A549 (cell line): ENCODE measurements at regions not wholly inside any gene's neighbourhood (a gene's known extent, or its start where the extent isn't known, plus 50 kb on each side); places are given as distances from the start of the nearest gene placed in this dataset.
A peak's percentile ranks its signal among the peaks of the same experiment; 100 is the strongest.

Experiments
- ATAC-seq, 2 experiments: fragments of 200-7000 bp in 1 of 2; fragments of >200 bp in 1 of 2; cut with Nextera tagmentation in 1 of 2; cut with Tn5 transposase in 1 of 2; 3 replicates each; pipeline versions ENCODE4 v1.8.0 to v1.9.1; 2018 to 2020; ENCODE audit warnings: mild to moderate bottlenecking in 1 of 2, moderate library complexity in 1 of 2
- CTCF ChIA-PET: fragments of 300-600 bp; sonication (Branson Sonifier 250); formaldehyde crosslinking; extraction: SDS; loops from one replicate; lab custom pipeline; 2021; ENCODE audit warnings: antibody characterized with exemption, inconsistent platforms; lab: Yijun Ruan, JAX
- POLR2A ChIA-PET: fragments of 350-600 bp; formaldehyde crosslinking; extraction: SDS; loops from one replicate; lab custom pipeline; 2021; ENCODE audit warnings: antibody characterized with exemption, inconsistent platforms; lab: Yijun Ruan, JAX
- DNase-seq, 2 experiments: peaks; one replicate each; pipeline versions ENCODE4 v3.0.0 to v3.0.0-alpha.2; 2011 to 2016; ENCODE audit warnings: low read depth in 1 of 2, low spot score in 1 of 2
- FAIRE-seq: peaks from 2 replicates; lab custom pipeline; 2011; peaks lifted over from hg19 to GRCh38; lab: Jason Lieb, UNC
- H3K27ac ChIP-seq, 2 experiments: fragments of >200 bp; sonication (Bioruptor Twin); formaldehyde crosslinking; 3 replicates each; pipeline ENCODE4 v1.5.1; 2016 to 2017
- H3K4me1 ChIP-seq: fragments of >200 bp; sonication (Bioruptor Twin); formaldehyde crosslinking; 3 replicates; pipeline ENCODE4 v1.6.1; 2016
- H3K4me2 ChIP-seq: fragments of >200 bp; sonication (Bioruptor Twin); formaldehyde crosslinking; 3 replicates; pipeline ENCODE4 v1.6.1; 2016
- H3K4me3 ChIP-seq: fragments of >200 bp; sonication (Bioruptor Twin); formaldehyde crosslinking; 3 replicates; pipeline ENCODE4 v1.5.1; 2016
- H3K9me3 ChIP-seq: fragments of >200 bp; sonication (Bioruptor Twin); formaldehyde crosslinking; 3 replicates; pipeline ENCODE4 v1.6.1; 2016
- BHLHE40 ChIP-seq: IDR thresholded peaks from 2 replicates; pipeline ENCODE4 v1.6.1; 2012; ENCODE audit warnings: low read depth, low read length, inconsistent platforms
- EHF ChIP-seq: fragments of 250-450 bp; sonication (Bioruptor Pico); IDR thresholded peaks from 2 replicates; pipeline ENCODE4 v1.5.0; 2020; ENCODE audit warnings: mild to moderate bottlenecking
- FOSB ChIP-seq: fragments of 250-450 bp; sonication (Bioruptor Pico); IDR thresholded peaks from 2 replicates; pipeline ENCODE4 v1.5.0; 2020; ENCODE audit warnings: mild to moderate bottlenecking, moderate library complexity
- FOSL2 ChIP-seq, 2 experiments: fragments of 450-650 bp in 1 of 2; fragments of >200 bp in 1 of 2; sonication (Bioruptor Twin) in 1 of 2; formaldehyde crosslinking; IDR thresholded peaks; 2 replicates each; pipeline versions ENCODE4 v1.5.0 to v1.6.1; 2016 to 2020; ENCODE audit warnings: mild to moderate bottlenecking in 1 of 2, moderate library complexity in 1 of 2
- FOXS1 ChIP-seq: fragments of 250-450 bp; sonication (Bioruptor Pico); IDR thresholded peaks from 2 replicates; pipeline ENCODE4 v1.5.0; 2020; ENCODE audit warnings: mild to moderate bottlenecking, moderate library complexity
- GATA3 ChIP-seq: IDR thresholded peaks from 2 replicates; pipeline ENCODE4 v1.6.1; 2012; ENCODE audit warnings: borderline replicate concordance
- HDAC2 ChIP-seq: fragments of 200-600 bp; sonication (generic); IDR thresholded peaks from 2 replicates; pipeline ENCODE4 v1.6.1; 2016
- HEYL ChIP-seq: fragments of 250-450 bp; sonication (Bioruptor Pico); IDR thresholded peaks from 2 replicates; pipeline ENCODE4 v1.8.0; 2021; ENCODE audit warnings: mild to moderate bottlenecking, moderate library complexity
- KDM1A ChIP-seq: fragments of 200-600 bp; sonication (generic); IDR thresholded peaks from 2 replicates; pipeline ENCODE4 v1.6.1; 2016; ENCODE audit warnings: low read depth, mild to moderate bottlenecking
- KDM5A ChIP-seq: fragments of 200-600 bp; sonication (generic); IDR thresholded peaks from 2 replicates; pipeline ENCODE4 v1.6.1; 2016; ENCODE audit warnings: antibody characterized with exemption, mild to moderate bottlenecking
- NFE2L2 ChIP-seq: fragments of 150-350 bp; conservative IDR thresholded peaks from 2 replicates; pipeline ENCODE4 v1.6.1; 2014; ENCODE audit warnings: low read length
- POLR2AphosphoS2 ChIP-seq: conservative IDR thresholded peaks from 2 replicates; pipeline ENCODE4 v1.6.1; 2012; ENCODE audit warnings: low read length, improper control_type of control experiment, inconsistent platforms
- RAD21 ChIP-seq, 2 experiments: fragments of >200 bp in 1 of 2; sonication (Bioruptor Twin) in 1 of 2; formaldehyde crosslinking in 1 of 2; IDR thresholded peaks in 1 of 2; conservative IDR thresholded peaks in 1 of 2; 2 replicates in 1 of 2; 3 replicates in 1 of 2; pipeline ENCODE4 v1.6.1; 2012 to 2018; ENCODE audit warnings: inconsistent platforms in 1 of 2
- RCOR1 ChIP-seq: fragments of 150-350 bp; IDR thresholded peaks from 2 replicates; pipeline ENCODE4 v1.6.1; 2014; ENCODE audit warnings: antibody characterized with exemption, low read length, low read depth
- SMC3 ChIP-seq: fragments of >200 bp; sonication (Bioruptor Twin); formaldehyde crosslinking; IDR thresholded peaks from 3 replicates; pipeline ENCODE4 v1.6.1; 2018; ENCODE audit warnings: inconsistent platforms
- TFCP2L1 ChIP-seq: fragments of 250-450 bp; sonication (Bioruptor Pico); IDR thresholded peaks from 2 replicates; pipeline ENCODE4 v1.5.0; 2021; ENCODE audit warnings: mild to moderate bottlenecking
- TP53 ChIP-seq: fragments of 250-450 bp; sonication (Bioruptor Pico); IDR thresholded peaks from 2 replicates; pipeline ENCODE4 v1.5.0; 2021; ENCODE audit warnings: mild to moderate bottlenecking, moderate library complexity
- ZSCAN20 ChIP-seq: fragments of 250-450 bp; sonication (Bioruptor Pico); IDR thresholded peaks from 2 replicates; pipeline ENCODE4 v1.8.0; 2022; ENCODE audit warnings: mild to moderate bottlenecking, moderate library complexity
- WGBS: methylation state at CpG from one replicate; pipeline ENCODE4 v1.1.6; 2017; ENCODE audit errors: missing lambda C conversion rate; 5-methylcytosine and 5-hydroxymethylcytosine counted together
- TF ChIP-seq, protein P1 (sequence below): fragments of 450-650 bp; IDR thresholded peaks from 2 replicates; pipeline ENCODE4 v1.6.1; 2014; ENCODE audit warnings: antibody characterized with exemption
- TF ChIP-seq, protein P2 (sequence below): fragments of 250-450 bp; sonication (Bioruptor Pico); IDR thresholded peaks from 2 replicates; pipeline ENCODE4 v1.5.0; 2021; ENCODE audit warnings: mild to moderate bottlenecking, moderate library complexity, borderline replicate concordance
- TF ChIP-seq, protein P3 (sequence below): fragments of 200-600 bp; sonication (generic); IDR thresholded peaks from 2 replicates; pipeline ENCODE4 v1.6.1; 2016; ENCODE audit warnings: antibody characterized with exemption, mild to moderate bottlenecking, moderate library complexity
- TF ChIP-seq, protein P4 (sequence below): IDR thresholded peaks from 2 replicates; pipeline ENCODE4 v1.6.1; 2012; ENCODE audit warnings: low read depth, borderline replicate concordance
- TF ChIP-seq, protein P5 (sequence below): fragments of 250-450 bp; sonication (Bioruptor Pico); IDR thresholded peaks from 2 replicates; pipeline ENCODE4 v1.5.0; 2020; ENCODE audit warnings: low read depth, mild to moderate bottlenecking, moderate library complexity
- TF ChIP-seq, protein P6 (sequence below): fragments of 150-350 bp; IDR thresholded peaks from 2 replicates; pipeline ENCODE4 v1.6.1; 2014; ENCODE audit warnings: low read depth, mild to moderate bottlenecking, low read length

DNA sequence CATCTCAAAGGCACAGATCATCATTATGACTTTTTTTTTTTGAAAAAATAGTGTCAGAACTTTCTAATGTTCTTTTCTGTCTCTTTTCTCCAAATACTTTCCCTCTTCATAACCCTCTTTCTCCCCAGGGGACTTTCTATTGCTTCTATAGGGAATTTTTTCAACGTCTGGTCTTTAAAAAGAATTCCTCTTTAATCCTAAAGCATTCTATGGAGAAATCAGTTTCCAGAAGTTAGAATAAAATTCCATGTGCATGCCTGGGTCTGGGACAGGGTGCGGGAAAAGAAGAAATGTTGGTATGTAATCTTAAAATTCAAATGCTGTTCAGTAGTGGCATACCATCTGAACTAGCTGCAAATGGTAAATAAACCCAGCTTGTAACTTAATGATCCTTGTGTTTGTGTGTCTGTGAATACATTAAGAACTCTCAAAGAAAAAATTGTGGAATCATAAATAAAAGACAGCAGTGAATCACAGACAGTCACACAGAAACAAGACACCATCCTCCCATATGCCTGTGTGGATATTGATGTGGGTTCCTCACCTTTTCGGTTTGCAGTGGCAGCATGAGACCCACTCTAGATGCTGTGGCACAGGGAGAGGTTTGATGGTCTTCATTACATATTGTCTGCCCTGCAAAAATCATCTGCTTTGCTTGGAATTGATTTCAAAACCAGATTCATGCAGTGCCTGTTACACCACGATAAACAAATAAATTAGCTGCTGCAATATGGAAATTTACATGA lies 374.7 kb upstream of the NRP1 start:
- Histone ChIP-seq H3K27ac (no peak overlapping the region), H3K4me1 (peaks cover 17% of the 10 kb centered on the region), H3K4me3 (no peak overlapping the region), H3K9me3 (no peaks in the 10 kb centered on the region), H3K4me2 (no peak overlapping the region)
- ChIA-PET POLR2A (no interaction called here), CTCF (interaction anchor here (0.6 to 1.6 kb wide), 2 partner anchors 20 to 93 kb away, joined by 3 read pairs; no protein-coding TSS in a partner anchor)
- WGBS: 73% methylated on average over 4 of the region's 4 CpGs
- no peak for DNase-seq
- TF ChIP-seq, protein P1, sequence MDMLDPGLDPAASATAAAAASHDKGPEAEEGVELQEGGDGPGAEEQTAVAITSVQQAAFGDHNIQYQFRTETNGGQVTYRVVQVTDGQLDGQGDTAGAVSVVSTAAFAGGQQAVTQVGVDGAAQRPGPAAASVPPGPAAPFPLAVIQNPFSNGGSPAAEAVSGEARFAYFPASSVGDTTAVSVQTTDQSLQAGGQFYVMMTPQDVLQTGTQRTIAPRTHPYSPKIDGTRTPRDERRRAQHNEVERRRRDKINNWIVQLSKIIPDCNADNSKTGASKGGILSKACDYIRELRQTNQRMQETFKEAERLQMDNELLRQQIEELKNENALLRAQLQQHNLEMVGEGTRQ: no peak
- TF ChIP-seq FOSL2 (IDR thresholded peaks at IDR 0.05) (no peak), FOSL2 (CRISPR knock-in tag; IDR thresholded peaks at IDR 0.05) (no peak), BHLHE40 (no peak), EHF (CRISPR knock-in tag) (no peak), HDAC2 (no peak), POLR2AphosphoS2 (no peak), TFCP2L1 (CRISPR knock-in tag) (no peak), TP53 (no peak), KDM5A (no peak), SMC3 (no peak), RCOR1 (no peak), KDM1A (no peak)
- TF ChIP-seq, protein P2, sequence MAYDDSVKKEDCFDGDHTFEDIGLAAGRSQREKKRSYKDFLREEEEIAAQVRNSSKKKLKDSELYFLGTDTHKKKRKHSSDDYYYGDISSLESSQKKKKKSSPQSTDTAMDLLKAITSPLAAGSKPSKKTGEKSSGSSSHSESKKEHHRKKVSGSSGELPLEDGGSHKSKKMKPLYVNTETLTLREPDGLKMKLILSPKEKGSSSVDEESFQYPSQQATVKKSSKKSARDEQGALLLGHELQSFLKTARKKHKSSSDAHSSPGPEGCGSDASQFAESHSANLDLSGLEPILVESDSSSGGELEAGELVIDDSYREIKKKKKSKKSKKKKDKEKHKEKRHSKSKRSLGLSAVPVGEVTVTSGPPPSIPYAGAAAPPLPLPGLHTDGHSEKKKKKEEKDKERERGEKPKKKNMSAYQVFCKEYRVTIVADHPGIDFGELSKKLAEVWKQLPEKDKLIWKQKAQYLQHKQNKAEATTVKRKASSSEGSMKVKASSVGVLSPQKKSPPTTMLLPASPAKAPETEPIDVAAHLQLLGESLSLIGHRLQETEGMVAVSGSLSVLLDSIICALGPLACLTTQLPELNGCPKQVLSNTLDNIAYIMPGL (CRISPR knock-in tag): no peak
- no peak for FAIRE-seq
- no peak for ATAC-seq

DNA sequence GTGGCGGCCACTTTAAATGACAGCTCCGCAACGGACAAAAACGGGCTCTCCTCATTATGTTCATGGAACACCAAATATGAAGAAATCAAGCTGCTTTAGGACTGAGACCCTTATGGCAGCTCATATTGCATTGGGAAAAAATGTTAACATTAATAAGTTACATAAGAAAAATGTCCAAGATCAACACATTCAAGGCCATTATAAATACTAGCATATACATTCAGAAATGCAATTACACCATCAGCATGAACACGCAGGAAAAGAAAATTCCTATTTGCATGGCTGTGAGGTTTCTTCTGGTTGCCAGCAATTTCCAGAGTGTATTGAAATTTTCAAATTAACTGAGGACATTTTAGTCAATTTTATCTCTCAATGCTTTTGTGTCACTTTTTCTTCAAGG lies 374.1 kb upstream of the NRP1 start:
- no peak overlapping the region for H3K27ac ChIP-seq
- TF ChIP-seq FOXS1 (CRISPR knock-in tag) (no peak), EHF (CRISPR knock-in tag) (no peak), KDM5A (no peak), GATA3 (no peak)
- TF ChIP-seq, protein P3, sequence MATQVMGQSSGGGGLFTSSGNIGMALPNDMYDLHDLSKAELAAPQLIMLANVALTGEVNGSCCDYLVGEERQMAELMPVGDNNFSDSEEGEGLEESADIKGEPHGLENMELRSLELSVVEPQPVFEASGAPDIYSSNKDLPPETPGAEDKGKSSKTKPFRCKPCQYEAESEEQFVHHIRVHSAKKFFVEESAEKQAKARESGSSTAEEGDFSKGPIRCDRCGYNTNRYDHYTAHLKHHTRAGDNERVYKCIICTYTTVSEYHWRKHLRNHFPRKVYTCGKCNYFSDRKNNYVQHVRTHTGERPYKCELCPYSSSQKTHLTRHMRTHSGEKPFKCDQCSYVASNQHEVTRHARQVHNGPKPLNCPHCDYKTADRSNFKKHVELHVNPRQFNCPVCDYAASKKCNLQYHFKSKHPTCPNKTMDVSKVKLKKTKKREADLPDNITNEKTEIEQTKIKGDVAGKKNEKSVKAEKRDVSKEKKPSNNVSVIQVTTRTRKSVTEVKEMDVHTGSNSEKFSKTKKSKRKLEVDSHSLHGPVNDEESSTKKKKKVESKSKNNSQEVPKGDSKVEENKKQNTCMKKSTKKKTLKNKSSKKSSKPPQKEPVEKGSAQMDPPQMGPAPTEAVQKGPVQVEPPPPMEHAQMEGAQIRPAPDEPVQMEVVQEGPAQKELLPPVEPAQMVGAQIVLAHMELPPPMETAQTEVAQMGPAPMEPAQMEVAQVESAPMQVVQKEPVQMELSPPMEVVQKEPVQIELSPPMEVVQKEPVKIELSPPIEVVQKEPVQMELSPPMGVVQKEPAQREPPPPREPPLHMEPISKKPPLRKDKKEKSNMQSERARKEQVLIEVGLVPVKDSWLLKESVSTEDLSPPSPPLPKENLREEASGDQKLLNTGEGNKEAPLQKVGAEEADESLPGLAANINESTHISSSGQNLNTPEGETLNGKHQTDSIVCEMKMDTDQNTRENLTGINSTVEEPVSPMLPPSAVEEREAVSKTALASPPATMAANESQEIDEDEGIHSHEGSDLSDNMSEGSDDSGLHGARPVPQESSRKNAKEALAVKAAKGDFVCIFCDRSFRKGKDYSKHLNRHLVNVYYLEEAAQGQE: no peak
- TF ChIP-seq, all 56 proteins: peak for 0
- WGBS: 89% methylated on average over 5 of the region's 5 CpGs
- FAIRE-seq (no peak), DNase-seq (no peak), ATAC-seq (no peak)
- no peaks in the 10 kb centered on the region for H3K9me3 ChIP-seq
- ChIA-PET POLR2A (no interaction called here), CTCF (interaction anchor here (1.6 kb wide), 1 partner anchor 20 kb away, joined by 3 read pairs; no protein-coding TSS in a partner anchor)
- no peak overlapping the region for H3K4me2 ChIP-seq
- H3K4me3 ChIP-seq: no peak overlapping the region
- H3K4me1 ChIP-seq: peaks cover 23% of the 10 kb centered on the region

DNA sequence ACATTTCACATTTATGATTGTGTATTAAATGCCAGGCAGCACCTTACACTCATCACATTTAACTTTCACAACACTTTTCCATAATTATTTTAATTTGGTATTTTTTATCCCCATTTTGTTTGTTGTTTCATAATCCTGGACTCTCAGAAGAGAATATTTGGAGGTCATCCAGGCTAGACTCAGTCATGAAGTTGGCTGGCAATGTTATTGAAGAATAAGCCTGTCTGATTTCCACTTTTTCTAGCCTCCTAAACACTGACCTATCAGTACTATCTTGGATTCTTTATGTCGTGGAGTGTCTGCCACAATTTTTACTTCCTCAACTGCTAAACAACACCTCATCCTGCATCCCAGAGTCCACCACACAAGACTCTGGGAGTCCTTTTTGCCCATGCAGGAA lies 372.3 kb upstream of the NRP1 start:
- H3K4me1 ChIP-seq: peaks cover 24% of the 10 kb centered on the region
- POLR2A ChIA-PET: no interaction called here
- H3K4me3 ChIP-seq: no peak overlapping the region
- FAIRE-seq (no peak), DNase-seq (peak in 1 of 2 experiments; percentile 13), ATAC-seq (no peak)
- CTCF ChIA-PET: no interaction called here
- 74% methylated on average over 1 of the region's 1 CpG for WGBS
- no peaks in the 10 kb centered on the region for H3K9me3 ChIP-seq
- no peak overlapping the region for H3K27ac ChIP-seq
- peak overlapping the region; percentile 33; the same call in 1 of the 3 replicates for H3K4me2 ChIP-seq
- TF ChIP-seq NFE2L2 (no peak), FOSB (CRISPR knock-in tag) (no peak), HEYL (CRISPR knock-in tag) (no peak), TP53 (no peak), KDM1A (no peak), ZSCAN20 (no peak), RAD21 (conservative IDR thresholded peaks at IDR 0.05 in 1 of 2, IDR thresholded peaks at IDR 0.05 in 1 of 2) (no peak)
- TF ChIP-seq, protein P4, sequence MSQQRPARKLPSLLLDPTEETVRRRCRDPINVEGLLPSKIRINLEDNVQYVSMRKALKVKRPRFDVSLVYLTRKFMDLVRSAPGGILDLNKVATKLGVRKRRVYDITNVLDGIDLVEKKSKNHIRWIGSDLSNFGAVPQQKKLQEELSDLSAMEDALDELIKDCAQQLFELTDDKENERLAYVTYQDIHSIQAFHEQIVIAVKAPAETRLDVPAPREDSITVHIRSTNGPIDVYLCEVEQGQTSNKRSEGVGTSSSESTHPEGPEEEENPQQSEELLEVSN: no peak
- TF ChIP-seq, protein P5, sequence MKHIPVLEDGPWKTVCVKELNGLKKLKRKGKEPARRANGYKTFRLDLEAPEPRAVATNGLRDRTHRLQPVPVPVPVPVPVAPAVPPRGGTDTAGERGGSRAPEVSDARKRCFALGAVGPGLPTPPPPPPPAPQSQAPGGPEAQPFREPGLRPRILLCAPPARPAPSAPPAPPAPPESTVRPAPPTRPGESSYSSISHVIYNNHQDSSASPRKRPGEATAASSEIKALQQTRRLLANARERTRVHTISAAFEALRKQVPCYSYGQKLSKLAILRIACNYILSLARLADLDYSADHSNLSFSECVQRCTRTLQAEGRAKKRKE (CRISPR knock-in tag): no peak
- TF ChIP-seq, protein P6, sequence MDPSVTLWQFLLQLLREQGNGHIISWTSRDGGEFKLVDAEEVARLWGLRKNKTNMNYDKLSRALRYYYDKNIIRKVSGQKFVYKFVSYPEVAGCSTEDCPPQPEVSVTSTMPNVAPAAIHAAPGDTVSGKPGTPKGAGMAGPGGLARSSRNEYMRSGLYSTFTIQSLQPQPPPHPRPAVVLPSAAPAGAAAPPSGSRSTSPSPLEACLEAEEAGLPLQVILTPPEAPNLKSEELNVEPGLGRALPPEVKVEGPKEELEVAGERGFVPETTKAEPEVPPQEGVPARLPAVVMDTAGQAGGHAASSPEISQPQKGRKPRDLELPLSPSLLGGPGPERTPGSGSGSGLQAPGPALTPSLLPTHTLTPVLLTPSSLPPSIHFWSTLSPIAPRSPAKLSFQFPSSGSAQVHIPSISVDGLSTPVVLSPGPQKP: no peak
